ENCODE measurements at regions not wholly inside any gene's neighbourhood (a gene's known extent, or its start where the extent isn't known, plus 50 kb on each side); places are given as distances from the start of the nearest gene placed in this dataset.

DNA sequence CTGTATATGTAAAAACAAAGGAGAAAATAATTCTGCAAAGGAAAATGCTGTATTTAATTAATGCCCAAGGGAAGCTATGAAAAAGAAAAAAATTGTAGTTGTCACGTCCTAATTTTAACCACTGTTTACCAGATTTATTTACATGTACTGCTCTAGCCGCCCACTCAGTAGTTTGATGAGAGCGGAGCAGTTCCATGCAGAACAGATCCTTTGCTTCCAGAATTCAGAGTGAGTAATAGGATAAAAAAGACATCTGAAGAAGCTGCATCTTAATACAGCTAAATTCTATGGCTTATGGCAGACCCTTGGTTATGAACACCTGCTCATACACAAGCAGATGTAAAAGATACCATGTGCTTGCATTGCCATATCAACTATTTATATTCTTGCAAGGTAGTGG, 287.0 kb downstream of the GASK1B start:
- no peak overlapping the region for H3K4me3 ChIP-seq
- no peaks in the 10 kb centered on the region for H3K27me3 ChIP-seq (replicated peaks; ENCODE audit: insufficient read depth)
- ATAC-seq (ENCODE audit: insufficient number of reproducible peaks, low FRiP score, low read depth), result no peak
- H3K9me3 ChIP-seq, result no peaks in the 10 kb centered on the region
- H3K27ac ChIP-seq, result no peak overlapping the region
- TF ChIP-seq, protein P1, sequence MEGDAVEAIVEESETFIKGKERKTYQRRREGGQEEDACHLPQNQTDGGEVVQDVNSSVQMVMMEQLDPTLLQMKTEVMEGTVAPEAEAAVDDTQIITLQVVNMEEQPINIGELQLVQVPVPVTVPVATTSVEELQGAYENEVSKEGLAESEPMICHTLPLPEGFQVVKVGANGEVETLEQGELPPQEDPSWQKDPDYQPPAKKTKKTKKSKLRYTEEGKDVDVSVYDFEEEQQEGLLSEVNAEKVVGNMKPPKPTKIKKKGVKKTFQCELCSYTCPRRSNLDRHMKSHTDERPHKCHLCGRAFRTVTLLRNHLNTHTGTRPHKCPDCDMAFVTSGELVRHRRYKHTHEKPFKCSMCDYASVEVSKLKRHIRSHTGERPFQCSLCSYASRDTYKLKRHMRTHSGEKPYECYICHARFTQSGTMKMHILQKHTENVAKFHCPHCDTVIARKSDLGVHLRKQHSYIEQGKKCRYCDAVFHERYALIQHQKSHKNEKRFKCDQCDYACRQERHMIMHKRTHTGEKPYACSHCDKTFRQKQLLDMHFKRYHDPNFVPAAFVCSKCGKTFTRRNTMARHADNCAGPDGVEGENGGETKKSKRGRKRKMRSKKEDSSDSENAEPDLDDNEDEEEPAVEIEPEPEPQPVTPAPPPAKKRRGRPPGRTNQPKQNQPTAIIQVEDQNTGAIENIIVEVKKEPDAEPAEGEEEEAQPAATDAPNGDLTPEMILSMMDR (IDR thresholded peaks at IDR 0.05), result no peak
- H3K36me3 ChIP-seq, result no peaks in the 10 kb centered on the region
- DNase-seq (ENCODE audit: low spot score), result no peak
- H3K4me1 ChIP-seq (ENCODE audit: control insufficient read depth in 1 of 2, low read depth in 2 of 2), result no peaks in the 10 kb centered on the region

DNA sequence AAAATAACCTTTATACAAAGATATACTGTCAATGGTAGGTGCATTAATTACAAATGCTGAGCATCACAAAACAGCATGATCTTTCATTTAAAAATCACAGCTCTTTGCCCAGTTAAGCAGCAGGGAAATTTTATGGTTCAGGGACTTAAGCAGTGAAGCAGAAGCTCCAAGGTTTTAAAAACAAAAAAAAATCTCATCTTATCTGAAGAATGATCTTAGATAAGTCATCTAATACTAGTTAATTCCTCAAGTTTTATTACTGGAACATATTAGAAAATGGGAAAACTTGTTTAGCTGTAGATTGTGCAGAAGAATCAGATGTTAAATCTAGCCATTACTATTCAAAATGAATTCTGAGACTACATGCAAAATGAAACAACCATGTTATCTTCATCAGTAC, 289.9 kb downstream of the GASK1B start:
- no peak for ATAC-seq (ENCODE audit: insufficient number of reproducible peaks, low FRiP score, low read depth)
- TF ChIP-seq, protein P1 (IDR thresholded peaks at IDR 0.05), result no peak
- H3K27ac ChIP-seq, result no peak overlapping the region
- H3K9me3 ChIP-seq, result no peaks in the 10 kb centered on the region
- H3K4me3 ChIP-seq, result no peak overlapping the region
- H3K27me3 ChIP-seq (replicated peaks; ENCODE audit: insufficient read depth), result no peaks in the 10 kb centered on the region
- no peaks in the 10 kb centered on the region for H3K36me3 ChIP-seq
- H3K4me1 ChIP-seq (ENCODE audit: control insufficient read depth in 1 of 2, low read depth in 2 of 2), result no peaks in the 10 kb centered on the region
- no peak for DNase-seq (ENCODE audit: low spot score)

DNA sequence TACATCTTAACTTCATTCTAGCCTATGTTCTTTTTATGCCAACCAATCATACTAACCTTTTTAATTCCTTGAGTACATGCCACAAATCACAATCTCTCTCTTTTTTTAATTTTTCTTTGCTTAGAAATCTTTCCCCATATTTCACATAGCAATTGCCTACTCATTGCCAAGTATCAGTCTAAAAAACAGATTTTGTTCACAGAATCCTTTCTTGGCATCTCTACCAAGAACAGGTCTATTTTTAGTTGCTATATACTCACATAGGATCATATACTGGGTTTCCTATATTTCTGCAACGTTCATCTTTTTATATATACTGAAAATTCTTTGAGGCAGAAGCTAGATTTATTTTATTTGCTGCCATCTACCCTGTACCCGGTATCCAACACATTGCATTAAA, 292.1 kb downstream of the GASK1B start:
- DNase-seq (ENCODE audit: low spot score), result no peak

DNA sequence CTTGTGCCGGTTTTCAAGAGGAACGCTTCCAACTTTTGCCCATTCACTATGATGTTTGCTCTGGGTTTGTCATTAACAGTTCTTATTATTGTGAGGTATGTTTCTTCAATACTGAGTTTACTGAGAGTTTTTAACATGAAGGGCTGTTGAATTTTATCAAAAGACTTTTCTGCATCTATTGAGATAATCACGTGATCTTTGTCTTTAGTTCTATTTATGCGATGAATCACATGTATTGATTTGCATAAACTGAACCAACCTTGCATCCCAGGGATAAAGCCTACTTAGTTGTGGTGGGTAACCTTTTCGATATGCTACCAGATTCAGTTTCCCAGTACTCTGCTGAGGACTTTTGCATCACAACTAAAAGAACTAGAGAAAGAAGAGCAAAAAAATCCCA, 318.0 kb downstream of the GASK1B start:
- H3K27me3 ChIP-seq (replicated peaks; ENCODE audit: insufficient read depth), result no peaks in the 10 kb centered on the region
- H3K9me3 ChIP-seq, result no peaks in the 10 kb centered on the region
- H3K36me3 ChIP-seq, result no peaks in the 10 kb centered on the region
- TF ChIP-seq, protein P1 (IDR thresholded peaks at IDR 0.05), result no peak
- ATAC-seq (ENCODE audit: insufficient number of reproducible peaks, low FRiP score, low read depth) (no peak), DNase-seq (ENCODE audit: low spot score) (no peak)
- no peaks in the 10 kb centered on the region for H3K4me1 ChIP-seq (ENCODE audit: control insufficient read depth in 1 of 2, low read depth in 2 of 2)
- no peak overlapping the region for H3K27ac ChIP-seq
- no peak overlapping the region for H3K4me3 ChIP-seq

More for the DNA sequence above, 292.1 kb downstream of the GASK1B start:
- no peaks in the 10 kb centered on the region for H3K27me3 ChIP-seq (replicated peaks; ENCODE audit: insufficient read depth)
- peaks cover 0 to 3% of the 10 kb centered on the region in 2 donors for H3K4me1 ChIP-seq (ENCODE audit: control insufficient read depth in 1 of 2, low read depth in 2 of 2)
- no peak for ATAC-seq (ENCODE audit: insufficient number of reproducible peaks, low FRiP score, low read depth)
- H3K27ac ChIP-seq, result no peak overlapping the region
- no peaks in the 10 kb centered on the region for H3K36me3 ChIP-seq
- H3K4me3 ChIP-seq, result no peak overlapping the region
- TF ChIP-seq, protein P1 (IDR thresholded peaks at IDR 0.05), result no peak
- H3K9me3 ChIP-seq, result no peaks in the 10 kb centered on the region

DNA sequence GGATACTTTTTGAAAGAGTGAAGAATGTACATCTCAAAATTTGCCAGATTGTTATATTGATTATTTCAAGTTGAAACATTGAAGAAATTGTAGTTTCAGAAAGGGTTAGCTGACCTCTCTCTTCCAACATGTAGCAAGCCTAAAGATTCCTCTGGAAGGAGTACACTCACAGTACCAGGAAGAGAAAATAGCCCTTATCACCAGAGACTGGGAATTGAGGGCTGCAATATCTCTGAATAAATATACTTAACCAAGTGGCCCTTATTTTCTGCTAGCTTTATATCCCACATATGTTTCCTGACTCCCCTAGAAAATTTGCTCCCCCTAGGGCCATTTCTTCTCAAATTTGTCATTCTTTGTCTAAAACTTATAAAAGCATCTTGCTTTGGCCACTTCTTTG, 332.2 kb downstream of the GASK1B start:
- H3K27me3 ChIP-seq (replicated peaks; ENCODE audit: insufficient read depth), result no peaks in the 10 kb centered on the region
- no peak overlapping the region for H3K27ac ChIP-seq
- no peaks in the 10 kb centered on the region for H3K9me3 ChIP-seq
- no peaks in the 10 kb centered on the region for H3K36me3 ChIP-seq
- TF ChIP-seq, protein P1 (IDR thresholded peaks at IDR 0.05), result no peak
- ATAC-seq (ENCODE audit: insufficient number of reproducible peaks, low FRiP score, low read depth) (no peak), DNase-seq (ENCODE audit: low spot score) (no peak)
- H3K4me3 ChIP-seq, result no peak overlapping the region
- H3K4me1 ChIP-seq (ENCODE audit: control insufficient read depth in 1 of 2, low read depth in 2 of 2), result peaks cover 6 to 22% of the 10 kb centered on the region in 2 donors

Measured in thoracic aorta (tissue), 2 donors.